ENCODE measurements at regions not wholly inside any gene's neighbourhood (a gene's known extent, or its start where the extent isn't known, plus 50 kb on each side); places are given as distances from the start of the nearest gene placed in this dataset.

- Histone ChIP-seq H3K4me1 (no peaks in the 10 kb centered on the region), H3K27ac (no peak overlapping the region), H3K9me3 (no peaks in the 10 kb centered on the region), H3K27me3 (no peaks in the 10 kb centered on the region), H3K4me3 (no peak overlapping the region), H3K36me3 (ENCODE audit: low read depth, missing control alignments) (no peaks in the 10 kb centered on the region)
- no peak for DNase-seq
- intact Hi-C loops (cut with DNase I; ENCODE audit: low total_unique reads) = no loop called here
- no peak for TF ChIP-seq POLR2A (IDR thresholded peaks at IDR 0.05)
- TF ChIP-seq, protein P1, sequence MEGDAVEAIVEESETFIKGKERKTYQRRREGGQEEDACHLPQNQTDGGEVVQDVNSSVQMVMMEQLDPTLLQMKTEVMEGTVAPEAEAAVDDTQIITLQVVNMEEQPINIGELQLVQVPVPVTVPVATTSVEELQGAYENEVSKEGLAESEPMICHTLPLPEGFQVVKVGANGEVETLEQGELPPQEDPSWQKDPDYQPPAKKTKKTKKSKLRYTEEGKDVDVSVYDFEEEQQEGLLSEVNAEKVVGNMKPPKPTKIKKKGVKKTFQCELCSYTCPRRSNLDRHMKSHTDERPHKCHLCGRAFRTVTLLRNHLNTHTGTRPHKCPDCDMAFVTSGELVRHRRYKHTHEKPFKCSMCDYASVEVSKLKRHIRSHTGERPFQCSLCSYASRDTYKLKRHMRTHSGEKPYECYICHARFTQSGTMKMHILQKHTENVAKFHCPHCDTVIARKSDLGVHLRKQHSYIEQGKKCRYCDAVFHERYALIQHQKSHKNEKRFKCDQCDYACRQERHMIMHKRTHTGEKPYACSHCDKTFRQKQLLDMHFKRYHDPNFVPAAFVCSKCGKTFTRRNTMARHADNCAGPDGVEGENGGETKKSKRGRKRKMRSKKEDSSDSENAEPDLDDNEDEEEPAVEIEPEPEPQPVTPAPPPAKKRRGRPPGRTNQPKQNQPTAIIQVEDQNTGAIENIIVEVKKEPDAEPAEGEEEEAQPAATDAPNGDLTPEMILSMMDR (IDR thresholded peaks at IDR 0.05) = no peak
- 87 to 92% methylated on average over 2 of the region's 2 CpGs for WGBS, 2 donors
Measured at GRCh38 chr10:30560326-30560725, 69.2 kb downstream of the LYZL2 start.

DNA sequence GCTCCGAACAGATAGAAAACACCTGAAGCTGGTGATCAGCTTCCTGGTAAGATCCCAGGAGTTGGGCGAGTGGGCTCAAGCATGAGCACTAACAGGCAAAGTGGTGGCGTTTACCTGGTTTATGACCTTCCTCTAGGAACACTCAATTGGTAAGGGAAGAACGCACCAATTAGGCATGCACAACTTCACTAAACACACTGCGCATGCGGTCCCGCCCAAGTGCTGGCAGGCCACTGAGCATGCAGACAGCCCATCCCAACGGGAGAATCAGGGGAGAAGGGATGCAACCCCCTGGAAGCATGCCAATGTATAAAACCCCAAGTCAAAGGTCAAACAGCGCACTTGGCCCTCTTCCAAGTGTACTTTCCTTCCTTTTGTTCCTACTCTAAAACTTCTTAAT, 70.4 kb downstream of the LYZL2 start:
- intact Hi-C loops (cut with DNase I; ENCODE audit: low total_unique reads) = no loop called here
- Histone ChIP-seq H3K27me3 (no peaks in the 10 kb centered on the region), H3K9me3 (no peaks in the 10 kb centered on the region), H3K36me3 (ENCODE audit: low read depth, missing control alignments) (no peaks in the 10 kb centered on the region), H3K4me3 (no peak overlapping the region), H3K4me1 (peaks cover 6% of the 10 kb centered on the region), H3K27ac (no peak overlapping the region)
- 58 to 85% methylated on average over 9 of the region's 9 CpGs for WGBS, 2 donors
- peak; percentile 77 for DNase-seq
- no peak for TF ChIP-seq POLR2A (IDR thresholded peaks at IDR 0.05)
- TF ChIP-seq, protein P1 (IDR thresholded peaks at IDR 0.05) = no peak

GRCh38 chr10:30558411-30558810, 71.1 kb downstream of the LYZL2 start:
- peaks cover 14% of the 10 kb centered on the region for H3K4me1 ChIP-seq
- TF ChIP-seq, protein P1 (IDR thresholded peaks at IDR 0.05) = no peak
- TF ChIP-seq POLR2A (IDR thresholded peaks at IDR 0.05) = no peak
- no peak overlapping the region for H3K4me3 ChIP-seq
- H3K36me3 ChIP-seq (ENCODE audit: low read depth, missing control alignments) = no peaks in the 10 kb centered on the region
- 49 to 80% methylated on average over 14 of the region's 14 CpGs for WGBS, 2 donors
- H3K27me3 ChIP-seq = no peaks in the 10 kb centered on the region
- no peaks in the 10 kb centered on the region for H3K9me3 ChIP-seq
- H3K27ac ChIP-seq = no peak overlapping the region
- intact Hi-C loops (cut with DNase I; ENCODE audit: low total_unique reads) = no loop called here
- no peak for DNase-seq

DNA sequence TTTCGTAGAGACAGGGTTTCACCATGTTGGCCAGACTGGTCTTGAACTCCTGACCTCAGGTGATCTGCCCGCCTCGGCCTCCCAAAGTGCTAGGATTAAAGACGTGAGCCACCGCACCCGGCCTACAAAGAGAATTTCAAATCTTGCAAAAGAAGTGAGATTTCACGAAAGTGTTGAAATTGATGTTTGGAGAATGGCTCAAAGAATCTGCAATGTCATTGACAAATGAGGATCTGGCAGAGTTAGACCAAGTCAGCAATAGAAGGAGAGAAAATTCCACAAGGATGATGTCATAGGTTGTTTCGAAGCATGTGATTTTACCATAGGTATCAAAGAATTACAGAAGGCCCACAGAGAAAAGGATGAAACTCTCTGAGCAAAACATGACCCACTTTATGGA, 71.7 kb downstream of the LYZL2 start:
- DNase-seq = no peak
- no peaks in the 10 kb centered on the region for H3K9me3 ChIP-seq
- H3K4me3 ChIP-seq = no peak overlapping the region
- intact Hi-C loops (cut with DNase I; ENCODE audit: low total_unique reads) = no loop called here
- H3K4me1 ChIP-seq = peaks cover 19% of the 10 kb centered on the region
- H3K27ac ChIP-seq = no peak overlapping the region
- 71 to 87% methylated on average over 8 of the region's 8 CpGs for WGBS, 2 donors
- no peaks in the 10 kb centered on the region for H3K36me3 ChIP-seq (ENCODE audit: low read depth, missing control alignments)
- TF ChIP-seq, protein P1 (IDR thresholded peaks at IDR 0.05) = no peak
- TF ChIP-seq POLR2A (IDR thresholded peaks at IDR 0.05) = no peak
- H3K27me3 ChIP-seq = no peaks in the 10 kb centered on the region

DNA sequence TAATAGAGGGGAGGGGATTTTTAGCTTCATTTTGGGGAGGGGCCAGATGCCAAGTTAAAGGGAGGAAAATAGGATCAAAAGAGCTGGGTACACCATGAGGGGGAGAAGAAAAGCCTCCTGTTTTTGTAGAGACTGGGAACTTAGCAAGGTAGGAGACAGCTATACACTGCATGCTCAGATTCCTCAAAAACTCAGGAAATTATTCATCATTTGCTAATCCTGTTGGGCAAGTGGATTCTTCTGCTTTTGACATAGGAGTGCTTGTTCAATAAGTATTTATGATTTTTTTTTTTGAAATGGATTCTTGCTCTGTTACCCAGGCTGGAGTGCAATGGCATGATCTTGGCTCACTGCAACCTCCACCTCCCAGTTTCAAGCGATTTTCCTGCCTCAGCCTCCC, 73.4 kb downstream of the LYZL2 start:
- Histone ChIP-seq H3K36me3 (ENCODE audit: low read depth, missing control alignments) (no peaks in the 10 kb centered on the region), H3K9me3 (no peaks in the 10 kb centered on the region), H3K4me1 (peaks cover 22% of the 10 kb centered on the region), H3K27ac (no peak overlapping the region), H3K27me3 (no peaks in the 10 kb centered on the region), H3K4me3 (no peak overlapping the region)
- WGBS, 2 donors = 88 to 93% methylated on average over 1 of the region's 1 CpG
- intact Hi-C loops (cut with DNase I; ENCODE audit: low total_unique reads) = no loop called here
- no peak for DNase-seq
- no peak for TF ChIP-seq POLR2A (IDR thresholded peaks at IDR 0.05)
- TF ChIP-seq, protein P1 (IDR thresholded peaks at IDR 0.05) = no peak

Data from testis (tissue), 2 donors.